ENCODE measurements at regions not wholly inside any gene's neighbourhood (a gene's known extent, or its start where the extent isn't known, plus 50 kb on each side); places are given as distances from the start of the nearest gene placed in this dataset.

- TF ChIP-seq CTCF (conservative IDR thresholded peaks at IDR 0.05) (no peak), EZH2 (IDR thresholded peaks at IDR 0.05; ENCODE audit: low read depth) (no peak)
These were observed 1196.3 kb upstream of the TMEM132C start for GRCh38 chr12:127070515-127071157.
